ENCODE measurements at regions not wholly inside any gene's neighbourhood (a gene's known extent, or its start where the extent isn't known, plus 50 kb on each side); places are given as distances from the start of the nearest gene placed in this dataset.

DNA sequence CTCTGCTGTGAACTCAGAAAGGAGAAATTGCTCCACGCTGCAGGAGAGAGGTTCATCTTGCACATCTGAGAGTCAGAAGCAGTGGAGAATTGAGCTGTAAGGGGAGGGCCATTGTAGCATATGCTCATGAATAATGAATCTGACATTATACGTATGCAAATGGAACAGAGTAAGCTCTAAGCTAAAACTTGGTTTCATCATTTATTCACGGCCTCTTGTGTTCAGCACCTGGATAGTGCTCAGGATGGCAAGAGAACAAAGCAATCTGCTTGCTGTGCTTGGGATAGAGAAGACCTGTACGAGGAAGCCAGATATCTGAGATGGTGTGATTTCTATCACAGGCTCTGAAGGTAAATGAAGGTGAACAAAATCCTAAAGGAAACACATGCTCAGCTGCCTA, 87.9 kb upstream of the GCFC2 start:
- no peak for DNase-seq

DNA sequence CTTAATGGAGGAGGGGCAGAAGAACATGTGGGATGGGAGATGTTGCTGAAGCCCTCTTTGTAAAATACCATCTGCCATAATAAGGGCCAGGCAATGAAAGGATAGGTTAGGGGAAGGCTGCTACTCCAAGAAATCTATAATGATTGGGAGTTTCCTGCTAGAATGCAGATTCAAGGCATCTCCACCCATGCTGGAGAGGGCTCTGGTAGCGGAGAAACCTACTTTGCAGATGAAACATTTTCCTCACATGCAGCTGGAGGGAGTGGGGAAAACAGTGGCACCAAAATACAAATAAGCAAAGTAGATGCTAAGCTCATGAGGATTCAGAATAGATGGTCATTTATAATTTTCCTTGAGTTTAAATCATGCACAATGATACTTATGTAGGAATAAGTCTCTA, 82.3 kb upstream of the GCFC2 start:
- DNase-seq = no peak

DNA sequence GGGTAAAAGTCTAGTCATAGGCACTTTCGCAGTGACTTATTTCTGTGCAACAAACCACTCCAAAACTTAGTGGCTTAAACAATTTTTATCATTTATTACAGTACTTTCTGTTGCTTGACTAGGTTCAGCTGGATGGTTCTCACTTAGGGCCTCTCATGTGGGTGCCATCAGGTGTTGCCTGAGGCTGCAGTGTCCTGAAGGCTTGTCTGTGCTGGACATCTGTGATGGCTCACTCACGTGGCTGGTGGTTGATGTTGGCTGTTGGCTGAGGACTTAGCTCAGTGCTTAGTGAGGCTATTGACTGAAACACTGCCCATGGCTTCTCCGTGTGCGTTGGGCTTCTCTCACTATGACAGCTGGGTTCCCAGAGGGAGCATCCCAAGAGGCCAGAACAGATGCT, 81.4 kb upstream of the GCFC2 start:
- DNase-seq = no peak

DNA sequence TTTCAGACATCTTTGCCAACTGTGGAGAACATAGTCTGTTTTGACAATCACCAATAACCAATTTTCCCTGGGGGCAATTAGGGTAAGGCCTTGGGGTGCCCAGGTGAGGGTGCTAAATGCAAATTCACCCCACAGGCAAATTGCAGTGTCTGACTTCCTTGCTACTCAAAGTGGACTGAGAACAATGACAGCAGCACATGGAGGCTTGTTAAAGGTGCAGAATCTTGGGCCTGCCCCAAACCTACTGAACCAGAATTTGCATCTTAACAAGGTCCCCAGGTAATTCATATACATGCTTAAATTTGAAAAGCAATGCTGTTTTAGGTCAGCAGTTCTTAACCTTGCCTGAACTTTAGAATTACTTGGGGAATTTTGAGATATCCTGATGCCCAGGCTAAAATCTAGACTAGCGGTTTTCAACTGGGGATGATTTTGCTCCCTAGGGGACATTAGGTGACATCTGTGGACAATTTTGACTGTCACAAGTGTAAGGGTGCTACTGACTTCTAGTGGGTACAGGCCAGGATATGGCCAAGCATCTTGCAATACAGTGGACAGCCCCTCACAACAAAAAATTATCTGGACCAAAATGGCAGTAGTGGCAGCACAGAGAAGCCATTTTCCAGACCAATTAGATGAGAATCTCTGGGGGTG, 80.2 kb upstream of the GCFC2 start:
- DNase-seq = no peak

DNA sequence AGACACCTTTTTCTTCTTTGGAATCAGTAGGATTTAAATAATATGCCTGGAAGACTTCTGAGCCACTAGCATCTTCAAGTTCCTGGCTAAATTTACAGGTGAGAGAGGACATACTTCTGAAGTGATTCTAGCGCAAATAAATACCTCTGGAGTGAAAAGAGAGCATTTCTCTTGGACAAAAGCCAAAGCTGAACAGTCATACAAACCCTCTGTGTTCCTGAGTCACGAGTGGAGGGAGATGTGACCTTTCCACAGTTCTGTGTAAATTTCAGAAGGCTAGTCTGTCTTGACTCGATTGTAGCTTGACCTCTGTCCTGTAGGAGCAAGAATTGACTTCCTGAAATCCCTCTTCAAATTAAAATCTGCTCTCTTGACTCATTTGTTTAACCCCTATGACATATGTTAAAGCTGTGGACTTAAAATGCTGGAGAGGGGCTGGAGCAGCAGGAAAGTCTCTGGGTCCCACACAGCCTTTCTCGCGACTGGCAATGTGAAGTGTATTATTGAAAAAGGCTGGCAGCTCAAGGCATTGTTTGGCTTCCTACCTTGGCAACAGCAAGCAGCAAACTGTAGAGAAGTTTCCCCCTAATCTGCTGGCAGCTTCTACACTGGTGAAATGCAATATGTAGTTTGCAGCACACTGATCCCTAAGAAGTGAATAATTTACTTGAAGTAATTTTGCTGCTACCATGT, 79.6 kb upstream of the GCFC2 start:
- no peak for DNase-seq

DNA sequence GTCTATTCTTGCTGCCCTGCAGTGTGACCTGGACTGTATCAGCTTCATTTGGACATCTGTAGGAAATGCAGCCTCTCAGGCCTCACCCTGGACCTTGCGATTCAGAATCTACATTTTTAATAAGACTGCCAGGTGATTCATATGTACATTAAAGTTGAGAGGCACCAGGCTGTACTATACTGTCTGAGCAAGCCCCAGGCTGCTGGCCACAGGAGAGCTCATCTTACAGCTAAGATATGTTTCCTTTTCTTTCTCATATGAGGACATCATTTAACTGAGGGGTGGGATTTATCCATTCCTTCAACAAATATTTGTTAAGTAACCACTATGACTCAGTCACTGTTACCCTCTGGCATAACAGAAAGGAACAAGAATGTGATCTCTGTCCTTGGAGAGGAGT, 78.2 kb upstream of the GCFC2 start:
- DNase-seq = no peak

DNA sequence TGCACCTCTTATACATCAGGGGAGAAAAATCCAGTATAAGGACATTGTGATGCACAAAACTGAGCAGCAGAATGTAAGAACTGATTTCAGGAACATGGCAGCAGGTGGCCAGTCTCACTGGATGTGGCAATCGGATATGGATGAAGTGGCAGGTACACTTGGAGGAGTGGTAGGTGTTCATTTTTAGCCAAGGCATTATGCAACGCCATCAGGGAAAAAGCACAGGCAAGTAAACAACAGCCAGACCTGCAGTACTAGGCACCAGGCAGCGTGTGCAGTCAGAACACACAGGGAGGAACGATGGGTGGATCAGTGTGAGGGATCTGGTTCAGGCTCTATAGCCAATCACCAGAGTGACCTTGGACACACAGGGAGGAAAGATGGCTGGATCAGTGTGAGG, 77.4 kb upstream of the GCFC2 start:
- DNase-seq = no peak

DNA sequence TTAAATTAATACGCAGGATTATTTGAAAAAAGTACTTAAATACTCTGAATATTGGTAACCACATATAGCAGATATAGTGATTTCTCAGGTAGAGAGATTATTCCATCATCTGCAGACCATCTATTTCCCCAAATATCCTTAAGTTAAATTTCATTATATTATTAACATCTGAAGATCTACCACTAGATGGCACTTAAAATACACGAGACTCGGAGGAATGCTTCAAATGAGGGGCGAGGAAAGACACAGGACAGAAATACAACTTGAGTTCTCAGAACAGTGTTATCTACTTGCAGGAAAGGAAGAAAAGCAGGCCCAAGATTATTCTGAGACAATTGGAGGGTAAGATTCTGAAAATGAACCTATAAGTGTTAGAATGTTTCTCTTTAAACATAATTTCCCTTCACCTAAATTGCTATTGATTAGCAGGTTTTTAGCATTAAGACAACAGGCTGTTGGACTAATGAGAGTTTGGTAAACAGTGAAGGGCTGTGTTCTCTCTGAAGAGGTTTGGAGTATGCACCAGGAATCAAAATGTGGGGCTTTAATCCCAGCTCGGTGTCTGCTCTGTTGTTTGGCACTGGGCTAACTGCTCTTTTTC, 76.9 kb upstream of the GCFC2 start:
- DNase-seq = peak; percentile 25

DNA sequence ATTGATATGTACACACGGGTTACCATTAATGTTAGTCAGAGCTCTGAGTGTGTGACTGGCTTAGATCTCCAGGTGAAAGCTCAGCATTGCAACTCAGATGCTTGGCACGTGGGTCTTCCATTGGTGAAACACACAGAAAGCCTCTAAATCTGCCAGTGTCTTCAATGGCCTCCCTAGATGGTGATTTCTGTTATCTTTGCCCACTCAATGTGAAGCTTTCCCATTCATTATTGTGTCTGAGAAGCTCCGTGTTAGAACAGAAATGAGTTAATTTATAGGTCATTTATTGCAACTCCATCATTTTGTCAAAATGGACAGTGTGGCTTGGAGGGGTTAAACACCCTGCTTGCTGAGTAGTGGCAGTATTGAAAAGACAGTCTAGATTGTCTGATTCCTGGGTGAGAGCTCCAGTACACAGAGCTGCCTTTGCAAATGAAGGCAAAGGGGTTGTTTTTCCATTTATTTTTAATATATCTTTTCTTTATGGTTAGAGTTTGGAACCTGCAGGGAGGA, 64.7 kb upstream of the GCFC2 start:
- no peak for DNase-seq

DNA sequence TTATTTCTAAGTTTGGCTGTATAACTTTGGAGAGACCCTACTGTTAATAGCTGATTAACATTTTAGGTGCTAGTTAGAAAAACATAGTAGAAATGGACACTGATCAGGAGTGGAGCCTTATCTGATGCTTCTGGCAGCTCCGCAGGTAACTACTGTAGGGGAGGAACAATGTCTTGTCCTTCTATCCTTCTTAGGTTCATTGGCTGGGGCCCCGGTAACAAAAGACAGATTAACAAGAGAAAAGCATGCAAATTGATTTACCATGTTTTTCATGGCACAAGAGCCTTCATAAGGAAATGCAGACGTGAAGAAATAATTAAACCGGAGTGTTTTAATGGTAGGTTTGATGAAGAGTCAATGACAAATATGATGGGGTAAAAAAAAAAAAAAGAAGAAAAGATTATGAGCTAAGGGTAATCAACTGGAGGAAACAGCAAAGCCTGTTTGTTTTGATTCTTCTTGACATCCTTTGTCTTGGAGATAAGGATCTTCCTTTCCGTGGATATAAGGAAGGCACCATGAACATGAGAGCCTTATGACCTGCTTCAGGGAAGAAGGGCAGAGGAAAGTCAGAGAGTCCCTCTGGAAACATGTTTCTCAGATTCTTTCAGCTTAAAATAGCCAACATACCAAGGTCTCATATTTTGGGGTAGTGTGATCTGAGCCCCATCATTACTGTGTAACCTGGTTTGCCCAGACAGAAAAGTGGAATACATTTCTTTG, 62.4 kb upstream of the GCFC2 start:
- DNase-seq = no peak

DNA sequence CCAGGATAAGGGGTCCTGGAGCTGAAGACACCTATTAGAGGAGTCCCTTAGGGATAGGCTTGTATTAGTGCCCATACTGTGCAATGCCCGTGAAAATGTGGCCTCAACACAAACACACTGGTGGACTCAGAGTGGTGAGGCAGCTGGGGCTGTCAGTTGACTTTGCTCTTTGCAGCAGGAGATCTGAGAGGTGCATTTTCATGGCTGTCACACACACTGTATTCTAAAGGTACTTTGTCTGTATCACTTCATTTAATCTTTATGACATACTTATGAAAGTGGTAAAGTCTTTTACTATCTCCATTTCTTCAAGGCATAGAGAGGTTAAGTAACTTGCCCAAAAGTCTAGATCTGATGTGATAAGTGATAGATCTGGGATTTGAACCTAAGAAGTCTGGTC, 55.1 kb upstream of the GCFC2 start:
- no peak for DNase-seq

DNA sequence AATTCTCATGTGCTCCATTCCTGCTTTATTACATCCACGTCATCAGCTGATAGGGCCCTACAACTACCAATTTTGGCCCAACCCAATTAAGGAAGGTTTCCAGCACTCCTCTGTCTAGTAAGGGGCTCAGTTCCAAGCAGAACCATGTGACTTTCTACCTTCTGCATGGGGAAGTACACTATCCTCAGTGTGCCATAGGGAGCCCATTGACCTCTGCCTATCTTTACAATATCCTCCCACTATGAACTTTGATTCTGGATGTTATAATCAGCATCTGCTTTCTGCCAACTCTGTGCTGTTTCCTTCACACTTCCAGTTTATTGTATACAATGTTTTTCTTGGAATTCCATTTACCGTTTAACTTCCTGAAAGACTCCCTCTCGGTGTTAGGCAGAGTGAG, 53.9 kb upstream of the GCFC2 start:
- no peak for DNase-seq

Measured in fibroblast of skin of right quadriceps (primary cell).